ENCODE measurements at regions not wholly inside any gene's neighbourhood (a gene's known extent, or its start where the extent isn't known, plus 50 kb on each side); places are given as distances from the start of the nearest gene placed in this dataset.

DNA sequence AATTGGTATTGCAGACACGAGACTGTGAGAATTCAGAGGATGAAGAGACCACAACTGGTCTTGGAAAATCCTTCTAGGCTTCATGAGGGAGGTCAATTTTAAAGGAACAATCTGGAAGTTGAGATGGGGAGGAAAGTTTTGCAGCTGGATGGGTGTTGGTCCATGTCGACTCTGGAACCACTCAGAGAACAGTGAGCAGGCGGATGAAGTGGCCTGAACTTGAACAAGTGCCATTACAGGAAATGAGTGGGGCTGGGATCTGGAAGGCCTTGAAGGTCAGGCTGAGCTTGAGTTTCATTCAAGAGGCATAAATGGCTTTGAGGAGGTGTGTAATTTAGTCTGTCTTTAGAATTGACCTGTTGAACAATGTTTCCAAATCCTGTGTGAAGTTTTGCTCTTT, 140.9 kb downstream of the GALC start:
- Histone ChIP-seq H3K4me1 (no peaks in the 10 kb centered on the region), H3K9me3 (no peaks in the 10 kb centered on the region), H3K4me3 (no peak overlapping the region), H3K9ac (ENCODE audit: low read depth in 2 of 2, low read length in 2 of 2) (no peak overlapping the region), H3K27me3 (no peaks in the 10 kb centered on the region), H3K36me3 (no peaks in the 10 kb centered on the region), H3K27ac (no peak overlapping the region)
- intact Hi-C loops (cut with DNase I): no loop called here
- DNase-seq: no peak
- TF ChIP-seq, protein P1, sequence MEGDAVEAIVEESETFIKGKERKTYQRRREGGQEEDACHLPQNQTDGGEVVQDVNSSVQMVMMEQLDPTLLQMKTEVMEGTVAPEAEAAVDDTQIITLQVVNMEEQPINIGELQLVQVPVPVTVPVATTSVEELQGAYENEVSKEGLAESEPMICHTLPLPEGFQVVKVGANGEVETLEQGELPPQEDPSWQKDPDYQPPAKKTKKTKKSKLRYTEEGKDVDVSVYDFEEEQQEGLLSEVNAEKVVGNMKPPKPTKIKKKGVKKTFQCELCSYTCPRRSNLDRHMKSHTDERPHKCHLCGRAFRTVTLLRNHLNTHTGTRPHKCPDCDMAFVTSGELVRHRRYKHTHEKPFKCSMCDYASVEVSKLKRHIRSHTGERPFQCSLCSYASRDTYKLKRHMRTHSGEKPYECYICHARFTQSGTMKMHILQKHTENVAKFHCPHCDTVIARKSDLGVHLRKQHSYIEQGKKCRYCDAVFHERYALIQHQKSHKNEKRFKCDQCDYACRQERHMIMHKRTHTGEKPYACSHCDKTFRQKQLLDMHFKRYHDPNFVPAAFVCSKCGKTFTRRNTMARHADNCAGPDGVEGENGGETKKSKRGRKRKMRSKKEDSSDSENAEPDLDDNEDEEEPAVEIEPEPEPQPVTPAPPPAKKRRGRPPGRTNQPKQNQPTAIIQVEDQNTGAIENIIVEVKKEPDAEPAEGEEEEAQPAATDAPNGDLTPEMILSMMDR (IDR thresholded peaks at IDR 0.05): no peak

DNA sequence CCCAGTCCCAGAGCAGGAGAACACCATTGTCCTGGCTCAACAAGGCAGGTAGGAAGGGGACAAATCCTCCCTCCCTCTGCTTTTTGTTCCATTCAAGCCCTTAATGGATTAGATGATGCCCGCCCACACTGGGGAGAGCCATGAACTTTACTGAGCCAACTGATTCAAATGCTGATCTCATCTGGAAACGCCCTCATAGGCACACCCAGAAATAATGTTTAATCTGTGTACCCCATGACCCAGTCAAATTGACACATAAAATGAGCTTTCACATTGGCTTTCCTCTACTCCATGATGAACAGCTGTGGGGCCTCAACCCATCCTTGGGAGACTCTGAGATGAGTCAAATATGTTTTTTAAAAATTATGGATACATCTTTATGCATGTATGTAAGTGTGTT, 141.8 kb downstream of the GALC start:
- H3K4me1 ChIP-seq: no peaks in the 10 kb centered on the region
- no peak for DNase-seq
- no peak overlapping the region for H3K9ac ChIP-seq (ENCODE audit: low read depth in 2 of 2, low read length in 2 of 2)
- no peaks in the 10 kb centered on the region for H3K36me3 ChIP-seq
- H3K27me3 ChIP-seq: no peaks in the 10 kb centered on the region
- intact Hi-C loops (cut with DNase I): no loop called here
- no peak overlapping the region for H3K27ac ChIP-seq
- TF ChIP-seq, protein P1 (IDR thresholded peaks at IDR 0.05): no peak
- no peaks in the 10 kb centered on the region for H3K9me3 ChIP-seq
- no peak overlapping the region for H3K4me3 ChIP-seq

DNA sequence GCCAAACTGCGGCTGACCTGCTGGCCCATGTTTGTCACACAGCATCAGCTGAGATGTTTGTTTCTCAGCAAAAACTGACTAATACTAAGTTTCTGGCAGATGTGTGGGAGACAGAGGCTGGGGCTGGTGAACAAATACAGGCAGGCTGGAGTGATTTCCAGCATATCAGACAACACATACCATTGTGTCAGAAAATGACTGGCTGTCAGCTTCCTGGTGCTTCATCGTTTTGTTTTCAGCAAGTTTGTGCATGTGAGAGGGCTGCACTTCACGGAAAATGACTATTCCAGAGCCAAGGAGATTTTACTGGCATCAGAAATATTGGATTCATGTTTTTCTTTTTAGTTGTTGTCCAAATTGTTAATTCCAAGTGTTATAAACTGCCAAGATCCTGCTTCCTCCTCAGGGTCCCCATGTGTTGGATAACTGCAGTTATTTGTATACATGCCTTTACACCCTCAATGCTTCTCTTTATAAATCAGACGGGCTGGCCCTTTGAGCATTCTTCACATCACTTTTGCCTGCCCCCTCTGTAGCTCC, 145.7 kb downstream of the GALC start:
- intact Hi-C loops (cut with DNase I): no loop called here
- DNase-seq: no peak
- H3K4me1 ChIP-seq: no peaks in the 10 kb centered on the region
- TF ChIP-seq, protein P1 (IDR thresholded peaks at IDR 0.05): no peak
- H3K9ac ChIP-seq (ENCODE audit: low read depth in 2 of 2, low read length in 2 of 2): no peak overlapping the region
- no peak overlapping the region for H3K27ac ChIP-seq
- H3K9me3 ChIP-seq: no peaks in the 10 kb centered on the region
- H3K27me3 ChIP-seq: no peaks in the 10 kb centered on the region
- H3K4me3 ChIP-seq: no peak overlapping the region
- H3K36me3 ChIP-seq: no peaks in the 10 kb centered on the region

DNA sequence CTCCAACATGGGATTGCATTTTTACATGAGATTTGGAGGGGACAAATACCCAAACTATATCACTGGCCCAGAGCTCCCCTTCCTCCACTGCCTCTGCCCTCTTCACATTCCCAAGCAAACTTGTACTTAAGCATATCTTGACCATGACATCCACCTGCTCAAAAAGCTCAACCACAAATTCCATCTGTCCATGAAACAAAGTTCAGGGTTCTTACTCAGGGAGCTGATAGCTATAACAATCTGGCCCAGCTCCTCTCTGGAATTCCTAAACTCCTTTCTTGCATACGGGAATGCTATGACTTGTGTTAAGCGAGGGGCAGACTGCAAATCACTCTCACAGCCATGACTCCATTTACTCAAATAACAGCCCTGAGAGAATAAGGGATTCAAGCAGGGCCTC, 152.1 kb downstream of the GALC start:
- no peak overlapping the region for H3K9ac ChIP-seq (ENCODE audit: low read depth in 2 of 2, low read length in 2 of 2)
- H3K36me3 ChIP-seq: no peaks in the 10 kb centered on the region
- H3K4me3 ChIP-seq: no peak overlapping the region
- intact Hi-C loops (cut with DNase I): no loop called here
- no peaks in the 10 kb centered on the region for H3K27me3 ChIP-seq
- TF ChIP-seq, protein P1 (IDR thresholded peaks at IDR 0.05): no peak
- no peak for DNase-seq
- H3K27ac ChIP-seq: no peak overlapping the region
- H3K4me1 ChIP-seq: no peaks in the 10 kb centered on the region
- H3K9me3 ChIP-seq: no peaks in the 10 kb centered on the region

DNA sequence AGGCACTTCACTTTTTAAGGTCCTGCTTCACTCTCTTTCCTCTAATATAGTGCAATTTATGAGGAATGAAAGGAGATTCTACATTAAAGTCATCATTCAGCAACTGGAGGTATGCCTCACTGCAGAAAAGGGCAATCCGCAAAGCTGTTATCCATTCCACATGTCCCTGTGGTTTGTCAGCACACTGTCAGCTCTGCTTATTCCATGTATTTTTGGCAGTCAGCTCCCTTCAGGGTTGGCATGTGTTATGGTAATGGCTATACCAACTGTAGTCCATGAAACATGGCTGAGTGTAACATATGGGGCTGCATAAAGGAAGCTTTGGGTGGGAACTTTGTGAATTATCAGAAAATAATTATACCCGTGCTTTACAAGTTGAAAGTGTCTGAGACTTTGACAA, 154.1 kb downstream of the GALC start:
- no peaks in the 10 kb centered on the region for H3K36me3 ChIP-seq
- no peaks in the 10 kb centered on the region for H3K27me3 ChIP-seq
- H3K27ac ChIP-seq: no peak overlapping the region
- H3K9me3 ChIP-seq: no peaks in the 10 kb centered on the region
- no peak overlapping the region for H3K9ac ChIP-seq (ENCODE audit: low read depth in 2 of 2, low read length in 2 of 2)
- DNase-seq: no peak
- intact Hi-C loops (cut with DNase I): no loop called here
- H3K4me3 ChIP-seq: no peak overlapping the region
- H3K4me1 ChIP-seq: no peaks in the 10 kb centered on the region
- TF ChIP-seq, protein P1 (IDR thresholded peaks at IDR 0.05): no peak

Measured in colonic mucosa (tissue), 4 donors.